Tibial nerve (tissue), 4 donors: ENCODE measurements at regions not wholly inside any gene's neighbourhood (a gene's known extent, or its start where the extent isn't known, plus 50 kb on each side); places are given as distances from the start of the nearest gene placed in this dataset.
"Not testable (repeated sequence)": the region's sequence is repeated elsewhere in the genome, so short reads cannot be mapped to it uniquely, and the experiment has no call there.

Experiments used
- DNase-seq, 2 donors: peaks; one replicate each; pipeline ENCODE4 v3.0.0-alpha.2; 2019; ENCODE audit warnings: low spot score in 2 of 2
- H3K27ac ChIP-seq, 4 donors: fragments of 200-600 bp; sonication (generic) in 3 of 4; one replicate each; pipeline ENCODE4 v1.5.1; 2017 to 2019; ENCODE audit warnings: mild to moderate bottlenecking in 1 of 4
- H3K27me3 ChIP-seq, 2 donors: fragments of 200-600 bp; sonication (generic) in 1 of 2; one replicate each; pipeline versions ENCODE4 v1.5.1 to v1.6.0; 2017 to 2019
- H3K36me3 ChIP-seq, 3 donors: fragments of 200-600 bp; sonication (generic); one replicate each; pipeline ENCODE4 v1.5.1; 2018 to 2019
- H3K4me1 ChIP-seq, 4 donors: fragments of 200-600 bp; sonication (generic) in 3 of 4; one replicate each; pipeline ENCODE4 v1.5.1; 2017 to 2019
- H3K4me3 ChIP-seq, 4 donors: fragments of 200-600 bp; sonication (generic) in 3 of 4; one replicate each; pipeline ENCODE4 v1.5.1; 2017 to 2019; ENCODE audit warnings: mild to moderate bottlenecking in 1 of 4, moderate library complexity in 1 of 4
- H3K9me3 ChIP-seq, 4 donors: fragments of 200-600 bp; sonication (generic) in 3 of 4; one replicate each; pipeline ENCODE4 v1.5.1; 2017 to 2019
- CTCF ChIP-seq, 5 experiments: fragments of 200-600 bp in 3 of 5; fragments of 450-650 bp in 2 of 5; sonication (generic) in 3 of 5; IDR thresholded peaks; one replicate each; pipeline ENCODE4 v1.5.1; 2016 to 2019; ENCODE audit warnings: antibody characterized with exemption in 5 of 5, mild to moderate bottlenecking in 3 of 5, moderate library complexity in 2 of 5
- EP300 ChIP-seq, 2 donors: sonication (generic); formaldehyde crosslinking; IDR thresholded peaks; one replicate each; pipeline ENCODE4 v1.6.1; 2017; ENCODE audit warnings: antibody characterized with exemption in 2 of 2, mild to moderate bottlenecking in 1 of 2
- POLR2A ChIP-seq, 2 donors: fragments of 450-650 bp; IDR thresholded peaks; one replicate each; pipeline ENCODE4 v1.6.1; 2017; ENCODE audit warnings: antibody characterized with exemption in 2 of 2, mild to moderate bottlenecking in 2 of 2, moderate library complexity in 2 of 2
- WGBS, 2 donors: methylation state at CpG; one replicate each; pipeline ENCODE4 v1.1.5; 2018; 5-methylcytosine and 5-hydroxymethylcytosine counted together

GRCh38 chr11:121999651-122000050 lies 116.4 kb downstream of the BLID start:
- no peak for DNase-seq
- no peaks in the 10 kb centered on the region for H3K9me3 ChIP-seq
- H3K4me1 ChIP-seq, result no peaks in the 10 kb centered on the region
- 28 to 33% methylated on average over 2 of the region's 2 CpGs for WGBS, 2 donors
- no peaks in the 10 kb centered on the region for H3K36me3 ChIP-seq
- H3K4me3 ChIP-seq, result no peak overlapping the region
- no peaks in the 10 kb centered on the region for H3K27me3 ChIP-seq
- peak overlapping the region in 1 of 4 donors; percentile 8 for H3K27ac ChIP-seq
- TF ChIP-seq CTCF (IDR thresholded peaks at IDR 0.05) (no peak), POLR2A (IDR thresholded peaks at IDR 0.05) (no peak), EP300 (IDR thresholded peaks at IDR 0.05) (no peak)

GRCh38 chr11:121996574-121996973 lies 119.4 kb downstream of the BLID start:
- no peak overlapping the region for H3K27ac ChIP-seq
- 38 to 81% methylated on average over 1 of the region's 1 CpG for WGBS, 2 donors

GRCh38 chr11:121983901-121984300 lies 132.1 kb downstream of the BLID start:
- no peaks in the 10 kb centered on the region for H3K9me3 ChIP-seq
- no peaks in the 10 kb centered on the region for H3K27me3 ChIP-seq
- H3K36me3 ChIP-seq, result no peaks in the 10 kb centered on the region
- 87 to 90% methylated on average over 3 of the region's 3 CpGs for WGBS, 2 donors
- no peak overlapping the region for H3K4me3 ChIP-seq
- TF ChIP-seq EP300 (IDR thresholded peaks at IDR 0.05), result no peak
- no peak for TF ChIP-seq POLR2A (IDR thresholded peaks at IDR 0.05)
- no peak for TF ChIP-seq CTCF (IDR thresholded peaks at IDR 0.05)
- DNase-seq, result no peak
- no peak overlapping the region for H3K27ac ChIP-seq
- no peaks in the 10 kb centered on the region for H3K4me1 ChIP-seq

More at GRCh38 chr11:121996574-121996973, 119.4 kb downstream of the BLID start:
- DNase-seq, result no peak
- Histone ChIP-seq H3K36me3 (no peaks in the 10 kb centered on the region), H3K4me1 (no peaks in the 10 kb centered on the region), H3K9me3 (no peaks in the 10 kb centered on the region), H3K27me3 (no peaks in the 10 kb centered on the region), H3K4me3 (no peak overlapping the region)
- no peak for TF ChIP-seq EP300 (IDR thresholded peaks at IDR 0.05)
- TF ChIP-seq CTCF (IDR thresholded peaks at IDR 0.05), result no peak
- TF ChIP-seq POLR2A (IDR thresholded peaks at IDR 0.05), result no peak

GRCh38 chr11:121977914-121978313 lies 138.1 kb downstream of the BLID start:
- H3K4me3 ChIP-seq, DNase-seq, H3K27ac ChIP-seq, H3K36me3 ChIP-seq, H3K27me3 ChIP-seq, H3K4me1 ChIP-seq, H3K9me3 ChIP-seq: not testable (repeated sequence)

- Histone ChIP-seq H3K9me3 (peaks cover 0 to 3% (median 0%) of the 10 kb centered on the region in 4 donors), H3K36me3 (no peaks in the 10 kb centered on the region), H3K27ac (no peak overlapping the region), H3K4me1 (no peaks in the 10 kb centered on the region), H3K4me3 (no peak overlapping the region), H3K27me3 (no peaks in the 10 kb centered on the region)
- 97 to 100% methylated on average over 2 of the region's 2 CpGs for WGBS, 2 donors
- DNase-seq, result no peak
- no peak for TF ChIP-seq POLR2A (IDR thresholded peaks at IDR 0.05)
- TF ChIP-seq EP300 (IDR thresholded peaks at IDR 0.05), result no peak
- TF ChIP-seq CTCF (IDR thresholded peaks at IDR 0.05), result no peak
These were observed 147.4 kb downstream of the BLID start for GRCh38 chr11:121968638-121969037.

GRCh38 chr11:121967131-121967704 lies 148.8 kb downstream of the BLID start:
- 48 to 61% methylated on average over 10 of the region's 10 CpGs for WGBS, 2 donors
- H3K9me3 ChIP-seq, result no peaks in the 10 kb centered on the region
- H3K4me1 ChIP-seq, result no peaks in the 10 kb centered on the region
- no peak for TF ChIP-seq CTCF (IDR thresholded peaks at IDR 0.05)
- TF ChIP-seq POLR2A (IDR thresholded peaks at IDR 0.05), result no peak
- peak in 1 of 2 donors; percentile 18 for TF ChIP-seq EP300 (IDR thresholded peaks at IDR 0.05)
- H3K27ac ChIP-seq, result peak overlapping the region in 2 of 4 donors; percentile 47 to 72
- DNase-seq, result no peak
- H3K4me3 ChIP-seq, result no peak overlapping the region
- no peaks in the 10 kb centered on the region for H3K36me3 ChIP-seq
- no peaks in the 10 kb centered on the region for H3K27me3 ChIP-seq
